ENCODE measurements at regions not wholly inside any gene's neighbourhood (a gene's known extent, or its start where the extent isn't known, plus 50 kb on each side); places are given as distances from the start of the nearest gene placed in this dataset.
"Not testable (repeated sequence)": the region's sequence is repeated elsewhere in the genome, so short reads cannot be mapped to it uniquely, and the experiment has no call there.

- Histone ChIP-seq H3K4me3 (no peak overlapping the region), H3K4me2 (peak overlapping the region; percentile 62), H4K20me1 (no peaks in the 10 kb centered on the region), H3K36me3 (no peaks in the 10 kb centered on the region), H3K4me1 (peaks cover 61% of the 10 kb centered on the region), H3K9ac (no peak overlapping the region), H3K27ac (no peak overlapping the region), H3K27me3 (no peaks in the 10 kb centered on the region), H3K9me3 (peaks cover 7% of the 10 kb centered on the region; the same call in 1 of the 2 replicates)
- TF ChIP-seq Cebpa-rat (IDR thresholded peaks at IDR 0.05), result no peak
Measured at GRCh38 chr2:43005975-43006833, 213.8 kb upstream of the HAAO start.

DNA sequence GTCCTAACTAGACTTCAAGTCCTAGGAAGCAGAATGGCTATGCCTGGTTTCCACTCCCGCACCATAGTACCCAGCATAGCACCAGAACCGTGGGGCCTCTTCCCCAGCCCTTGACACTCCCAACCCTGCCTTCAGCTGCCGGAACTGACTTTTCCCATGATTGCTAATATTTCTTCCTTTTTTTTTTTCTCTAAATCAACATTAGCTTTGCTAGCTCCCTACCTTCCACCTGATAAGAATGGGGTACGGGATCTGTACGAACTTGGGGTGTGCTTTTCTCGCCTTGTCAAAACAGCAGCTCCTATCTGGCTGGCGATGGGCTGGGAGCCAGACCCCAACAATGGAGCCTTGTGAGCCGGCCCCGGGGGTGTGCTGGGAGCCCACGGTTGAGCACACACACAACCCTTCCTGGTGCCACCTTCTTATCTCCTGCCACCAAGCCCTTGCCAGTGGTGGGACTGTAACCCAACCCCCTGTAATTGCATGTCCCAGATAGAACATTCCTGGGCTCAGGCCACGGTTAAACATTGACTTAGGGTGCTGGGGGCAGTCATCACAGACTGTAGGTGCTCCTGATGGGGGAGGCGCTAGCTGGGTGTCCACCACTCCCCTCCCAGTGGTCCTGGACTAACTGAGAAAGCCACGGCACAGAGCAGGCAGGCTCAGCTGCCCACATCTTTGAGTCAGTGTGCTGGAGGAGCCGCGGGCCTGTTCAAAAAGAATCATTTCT lies 213.0 kb upstream of the HAAO start:
- H3K36me3 ChIP-seq, result no peaks in the 10 kb centered on the region
- H3K4me2 ChIP-seq, result peak overlapping the region; percentile 62
- no peak overlapping the region for H3K4me3 ChIP-seq
- H3K9ac ChIP-seq, result no peak overlapping the region
- peaks cover 61% of the 10 kb centered on the region for H3K4me1 ChIP-seq
- no peaks in the 10 kb centered on the region for H3K27me3 ChIP-seq
- no peak for TF ChIP-seq Cebpa-rat (IDR thresholded peaks at IDR 0.05)
- H3K9me3 ChIP-seq, result peaks cover 7% of the 10 kb centered on the region; the same call in 1 of the 2 replicates
- no peak overlapping the region for H3K27ac ChIP-seq
- no peaks in the 10 kb centered on the region for H4K20me1 ChIP-seq

- no peak overlapping the region for H3K4me3 ChIP-seq
- peaks cover 60% of the 10 kb centered on the region for H3K4me1 ChIP-seq
- peaks cover 7% of the 10 kb centered on the region; the same call in 1 of the 2 replicates for H3K9me3 ChIP-seq
- H3K4me2 ChIP-seq, result peak overlapping the region; percentile 62
- TF ChIP-seq Cebpa-rat (IDR thresholded peaks at IDR 0.05), result no peak
- H4K20me1 ChIP-seq, result no peaks in the 10 kb centered on the region
- H3K9ac ChIP-seq, result no peak overlapping the region
- H3K36me3 ChIP-seq, result no peaks in the 10 kb centered on the region
- no peaks in the 10 kb centered on the region for H3K27me3 ChIP-seq
- no peak overlapping the region for H3K27ac ChIP-seq
Measured at GRCh38 chr2:43004879-43005244, 212.5 kb upstream of the HAAO start.

DNA sequence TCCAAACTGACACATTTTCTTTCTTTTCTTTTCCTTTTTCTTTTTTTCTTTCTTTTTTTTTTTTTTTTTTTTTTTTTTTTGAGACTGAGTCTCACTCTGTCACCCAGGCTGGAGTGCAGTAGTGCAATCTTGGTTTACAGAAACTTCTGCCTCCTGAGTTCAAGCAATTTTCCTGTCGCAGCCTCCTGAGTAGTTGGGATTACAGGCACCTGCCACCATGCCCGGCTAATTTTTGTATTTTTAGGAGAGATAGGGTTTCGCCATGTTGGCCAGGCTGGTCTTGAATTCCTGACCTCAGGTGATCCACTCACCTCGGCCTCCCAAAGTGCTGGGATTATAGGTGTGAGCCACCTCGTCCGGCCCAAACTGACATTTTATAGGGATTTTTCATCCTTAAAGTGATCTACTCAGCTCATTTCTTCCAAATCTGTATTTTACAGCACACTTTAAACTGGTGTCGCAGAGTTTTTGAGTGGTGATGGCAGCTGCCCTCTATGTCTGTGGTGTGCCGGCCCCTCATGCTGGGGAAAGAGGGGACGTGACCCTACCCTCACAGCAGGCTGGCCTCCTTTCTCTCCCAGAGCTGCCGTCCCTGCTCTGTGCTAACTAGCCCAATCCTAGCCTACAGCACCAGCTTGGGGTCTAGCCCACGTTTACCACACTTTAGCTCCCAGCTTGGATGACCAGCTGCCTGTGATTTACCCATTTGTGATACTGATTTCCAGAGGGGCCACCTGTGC lies 211.9 kb upstream of the HAAO start:
- peak overlapping the region; percentile 62; the same call in 1 of the 2 replicates for H3K4me2 ChIP-seq
- not testable (repeated sequence) for H4K20me1 ChIP-seq, H3K9me3 ChIP-seq, H3K36me3 ChIP-seq, H3K27me3 ChIP-seq, H3K4me3 ChIP-seq, H3K9ac ChIP-seq, H3K27ac ChIP-seq
- peaks cover 58% of the 10 kb centered on the region for H3K4me1 ChIP-seq

GRCh38 chr2:43003702-43004101 lies 211.3 kb upstream of the HAAO start:
- H3K9ac ChIP-seq, result no peak overlapping the region
- no peak overlapping the region for H3K4me3 ChIP-seq
- no peak overlapping the region for H3K27ac ChIP-seq
- H3K9me3 ChIP-seq, result peaks cover 7% of the 10 kb centered on the region; the same call in 1 of the 2 replicates
- no peaks in the 10 kb centered on the region for H3K27me3 ChIP-seq
- no peak for TF ChIP-seq Cebpa-rat (IDR thresholded peaks at IDR 0.05)
- H3K4me2 ChIP-seq, result peak overlapping the region; percentile 58; the same call in 1 of the 2 replicates
- peaks cover 59% of the 10 kb centered on the region for H3K4me1 ChIP-seq
- H4K20me1 ChIP-seq, result no peaks in the 10 kb centered on the region
- H3K36me3 ChIP-seq, result no peaks in the 10 kb centered on the region

DNA sequence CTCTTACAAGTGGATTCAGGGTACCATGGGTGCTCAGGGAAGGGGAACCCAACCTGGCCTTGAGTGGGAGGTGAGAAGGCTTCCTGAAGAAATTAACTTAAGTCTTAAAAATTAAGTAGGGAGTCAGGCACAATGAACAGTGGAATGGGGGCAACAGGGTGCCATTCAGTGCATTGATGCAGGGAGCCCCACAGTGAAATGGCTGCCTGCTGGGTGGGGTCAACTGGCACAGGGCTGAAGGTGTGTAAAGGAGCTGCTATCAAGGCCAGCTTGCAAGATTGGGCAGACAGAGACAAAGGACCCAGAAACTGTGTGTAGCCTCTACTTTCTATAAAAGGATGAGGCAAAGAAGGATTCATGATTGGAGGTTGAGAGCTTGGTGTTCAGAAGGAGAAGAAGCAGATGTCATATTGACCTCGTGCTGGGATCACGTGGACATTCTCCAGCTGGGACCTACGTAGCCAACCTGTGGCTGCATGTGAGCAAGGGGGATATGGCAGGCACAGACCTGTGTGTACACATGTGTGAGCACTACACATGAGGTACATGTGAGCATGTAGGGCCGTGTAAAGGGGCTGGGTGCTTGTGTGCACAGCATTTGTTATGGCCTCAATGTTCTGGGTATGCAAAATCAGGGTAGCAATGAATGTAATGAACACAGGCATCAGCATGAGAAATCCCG lies 209.5 kb upstream of the HAAO start:
- Histone ChIP-seq H3K4me2 (no peak overlapping the region), H3K9ac (no peak overlapping the region), H3K36me3 (no peaks in the 10 kb centered on the region), H3K9me3 (peaks cover 3% of the 10 kb centered on the region; the same call in 1 of the 2 replicates), H3K27me3 (no peaks in the 10 kb centered on the region), H3K4me3 (no peak overlapping the region), H4K20me1 (no peaks in the 10 kb centered on the region), H3K27ac (no peak overlapping the region), H3K4me1 (peaks cover 59% of the 10 kb centered on the region)
- TF ChIP-seq Cebpa-rat (IDR thresholded peaks at IDR 0.05), result no peak

DNA sequence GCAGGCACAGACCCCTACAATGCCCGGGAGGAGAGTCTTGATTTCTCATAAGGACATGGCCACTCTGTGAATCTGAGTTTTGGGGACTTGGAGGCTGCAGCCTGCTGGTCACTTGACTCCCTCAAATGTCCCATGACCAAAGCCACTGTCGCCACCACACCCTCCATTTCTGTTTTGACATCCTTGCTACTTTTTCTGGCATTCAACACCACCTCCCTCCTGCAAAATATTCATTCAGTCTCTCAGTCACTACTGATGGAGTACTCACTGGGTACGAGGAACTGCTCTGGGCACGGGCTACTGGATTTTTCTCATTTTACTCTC lies 208.6 kb upstream of the HAAO start:
- H3K9ac ChIP-seq, result no peak overlapping the region
- no peaks in the 10 kb centered on the region for H3K36me3 ChIP-seq
- H3K4me3 ChIP-seq, result no peak overlapping the region
- peak overlapping the region; percentile 41; the same call in 1 of the 2 replicates for H3K27ac ChIP-seq
- peaks cover 52% of the 10 kb centered on the region for H3K4me1 ChIP-seq
- no peaks in the 10 kb centered on the region for H3K27me3 ChIP-seq
- peaks cover 7% of the 10 kb centered on the region for H3K9me3 ChIP-seq
- peak overlapping the region; percentile 78 for H3K4me2 ChIP-seq
- no peak for TF ChIP-seq Cebpa-rat (IDR thresholded peaks at IDR 0.05)
- H4K20me1 ChIP-seq, result no peaks in the 10 kb centered on the region

GRCh38 chr2:43000242-43001054 lies 208.1 kb upstream of the HAAO start:
- Histone ChIP-seq H3K27ac (peak overlapping the region; percentile 41; the same call in 1 of the 2 replicates), H3K4me3 (no peak overlapping the region), H4K20me1 (no peaks in the 10 kb centered on the region), H3K36me3 (no peaks in the 10 kb centered on the region), H3K9me3 (peaks cover 12% of the 10 kb centered on the region), H3K9ac (no peak overlapping the region), H3K4me1 (peaks cover 46% of the 10 kb centered on the region), H3K4me2 (peak overlapping the region; percentile 78), H3K27me3 (no peaks in the 10 kb centered on the region)
- TF ChIP-seq Cebpa-rat (IDR thresholded peaks at IDR 0.05), result no peak

DNA sequence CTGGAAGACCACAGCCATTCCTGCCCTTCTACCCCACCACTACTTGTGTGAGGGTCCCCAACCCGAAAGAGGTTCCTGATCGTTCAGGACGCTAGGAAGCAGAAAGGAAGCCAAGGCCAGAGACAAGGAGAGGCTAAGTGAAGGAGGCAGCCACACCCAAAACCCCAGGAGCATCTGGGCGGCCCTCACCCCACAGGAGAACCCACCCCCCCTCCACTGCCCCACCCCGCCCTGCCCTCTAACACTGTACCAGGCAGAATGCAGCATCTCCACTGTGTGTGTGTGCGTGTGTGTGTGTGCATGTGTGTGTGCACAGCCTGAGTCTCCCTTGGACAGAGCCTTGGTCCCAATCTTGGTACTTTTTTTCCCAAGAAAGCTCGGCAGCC lies 207.5 kb upstream of the HAAO start:
- H3K27me3 ChIP-seq, result no peaks in the 10 kb centered on the region
- H3K4me1 ChIP-seq, result peaks cover 40% of the 10 kb centered on the region
- no peak overlapping the region for H3K4me3 ChIP-seq
- H3K9ac ChIP-seq, result no peak overlapping the region
- H3K36me3 ChIP-seq, result no peaks in the 10 kb centered on the region
- H4K20me1 ChIP-seq, result no peaks in the 10 kb centered on the region
- H3K9me3 ChIP-seq, result peaks cover 14% of the 10 kb centered on the region
- no peak for TF ChIP-seq Cebpa-rat (IDR thresholded peaks at IDR 0.05)
- peak overlapping the region; percentile 78 for H3K4me2 ChIP-seq
- H3K27ac ChIP-seq, result no peak overlapping the region

Data from BLaER1 (cell line).